ENCODE measurements at regions not wholly inside any gene's neighbourhood (a gene's known extent, or its start where the extent isn't known, plus 50 kb on each side); places are given as distances from the start of the nearest gene placed in this dataset.
"Not testable (repeated sequence)": the region's sequence is repeated elsewhere in the genome, so short reads cannot be mapped to it uniquely, and the experiment has no call there.

DNA sequence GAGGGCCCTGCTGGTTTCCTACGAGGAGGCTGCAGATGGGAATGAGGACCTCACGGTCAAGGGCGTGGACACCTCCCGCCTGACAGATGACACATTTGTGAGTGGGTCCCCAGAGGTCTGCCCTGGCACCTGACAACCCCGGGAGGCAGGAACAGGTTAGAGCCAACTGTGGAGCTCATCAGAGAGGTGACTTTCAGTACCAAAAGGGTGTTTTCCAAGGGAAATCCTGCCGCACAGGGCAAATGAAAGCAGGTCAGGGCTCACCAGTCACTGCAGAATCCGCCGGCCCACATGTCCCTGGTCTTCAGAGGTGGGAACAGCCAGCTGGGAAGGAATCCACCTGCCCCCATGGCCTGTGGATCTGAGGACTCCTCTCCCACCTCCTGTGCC is 176.9 kb downstream of the NPIPB11 start:
- H3K9me3 Mint-ChIP-seq; H3K4me3 Mint-ChIP-seq; intact Hi-C loops (cut with micrococcal nuclease); H4K20me1 ChIP-seq (ENCODE audit: insufficient read depth, low read length); DNase-seq; H3K9ac ChIP-seq (ENCODE audit: insufficient read depth, low read length, poor library complexity, severe bottlenecking); H3K9me3 ChIP-seq (replicated peaks in 1 of 2; ENCODE audit: control insufficient read depth in 1 of 2, insufficient read depth in 1 of 2, low read length in 2 of 2); H3K79me2 ChIP-seq (ENCODE audit: insufficient read depth, low read length); H3K36me3 ChIP-seq (replicated peaks in 1 of 2; ENCODE audit: control insufficient read depth in 1 of 2, insufficient read depth in 2 of 2, low read length in 2 of 2); H3K27me3 Mint-ChIP-seq (ENCODE audit: low read depth in 3 of 3); H2AFZ ChIP-seq (ENCODE audit: insufficient read depth, low read depth, low read length, poor library complexity, severe bottlenecking); H3K27ac ChIP-seq (ENCODE audit: low read depth in 1 of 2, low read length in 2 of 2); H3K27me3 ChIP-seq (ENCODE audit: control insufficient read depth in 2 of 2, insufficient read depth in 2 of 2, low read length in 2 of 2); H3K4me3 ChIP-seq (replicated peaks in 1 of 3; ENCODE audit: low read depth in 2 of 3, low read length in 3 of 3); H3K4me2 ChIP-seq (replicated peaks; ENCODE audit: extremely low read depth, low read length, poor library complexity, severe bottlenecking): not testable (repeated sequence)
- WGBS (ENCODE audit: insufficient coverage), result 100% methylated on average over 7 of the region's 8 CpGs
- peaks cover 24 to 59% of the 10 kb centered on the region in 2 donors for H3K36me3 Mint-ChIP-seq
- peaks cover 12% of the 10 kb centered on the region for H3K4me1 Mint-ChIP-seq
- H3K4me1 ChIP-seq (ENCODE audit: control insufficient read depth in 1 of 2, insufficient read depth in 2 of 2, low read length in 2 of 2), result peaks cover 5 to 11% of the 10 kb centered on the region in 2 donors
- peak overlapping the region in 2 of 7 donors; percentile 36 to 63 for H3K27ac Mint-ChIP-seq

DNA sequence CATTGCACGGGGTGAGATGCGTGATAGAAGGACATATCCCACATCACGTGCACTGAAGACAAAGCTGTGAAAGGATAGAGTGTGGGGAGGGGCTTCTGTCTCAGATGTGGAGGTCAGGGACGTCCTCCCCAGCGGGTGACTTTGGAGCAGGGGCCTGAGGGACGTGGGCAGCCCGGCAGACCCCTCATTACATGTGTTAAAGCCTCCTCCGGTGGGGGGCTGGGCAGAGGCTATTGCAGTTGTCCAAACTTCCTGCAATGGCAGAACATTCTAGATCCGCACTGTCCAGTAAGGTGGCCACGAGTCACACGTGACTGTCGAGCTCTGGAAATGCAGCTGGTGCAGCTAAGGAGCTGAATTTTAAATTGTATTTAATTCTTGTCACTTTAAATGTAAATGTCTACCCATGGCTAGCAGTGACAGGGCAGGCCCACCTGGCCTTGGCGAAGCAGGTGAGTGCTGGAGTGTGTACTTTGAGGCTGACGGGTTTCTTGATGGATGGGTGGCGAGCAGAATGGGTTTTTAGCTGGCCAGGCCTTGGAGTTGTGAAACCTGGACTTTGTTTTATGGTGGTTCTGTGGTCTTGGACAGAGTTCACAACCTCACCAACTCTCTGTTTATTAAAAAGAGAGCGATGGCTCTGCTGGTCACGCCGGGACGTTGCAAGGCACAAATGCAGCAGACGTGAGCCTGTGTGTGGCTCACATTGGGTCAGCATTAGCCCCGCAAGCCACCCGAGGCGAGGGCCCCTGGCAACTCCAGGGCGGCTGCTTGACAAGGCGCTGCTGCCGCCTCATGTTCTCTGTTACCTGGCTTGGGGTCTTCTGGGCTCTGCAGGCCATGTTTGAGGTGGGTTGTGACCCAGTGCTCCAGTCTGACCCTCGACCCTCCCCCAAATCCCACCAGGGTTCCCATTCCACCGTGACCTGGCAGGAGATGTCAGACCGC is 177.6 kb downstream of the NPIPB11 start:
- H3K9me3 ChIP-seq (replicated peaks in 1 of 2; ENCODE audit: control insufficient read depth in 1 of 2, insufficient read depth in 1 of 2, low read length in 2 of 2); H3K9me3 Mint-ChIP-seq; DNase-seq; H3K27me3 ChIP-seq (ENCODE audit: control insufficient read depth in 2 of 2, insufficient read depth in 2 of 2, low read length in 2 of 2); H3K4me2 ChIP-seq (replicated peaks; ENCODE audit: extremely low read depth, low read length, poor library complexity, severe bottlenecking); H3K9ac ChIP-seq (ENCODE audit: insufficient read depth, low read length, poor library complexity, severe bottlenecking); H3K27me3 Mint-ChIP-seq (ENCODE audit: low read depth in 3 of 3); H3K36me3 ChIP-seq (replicated peaks in 1 of 2; ENCODE audit: control insufficient read depth in 1 of 2, insufficient read depth in 2 of 2, low read length in 2 of 2); H3K4me3 ChIP-seq (replicated peaks in 1 of 3; ENCODE audit: low read depth in 2 of 3, low read length in 3 of 3); H2AFZ ChIP-seq (ENCODE audit: insufficient read depth, low read depth, low read length, poor library complexity, severe bottlenecking); H3K4me3 Mint-ChIP-seq; intact Hi-C loops (cut with micrococcal nuclease); H4K20me1 ChIP-seq (ENCODE audit: insufficient read depth, low read length); H3K27ac ChIP-seq (ENCODE audit: low read depth in 1 of 2, low read length in 2 of 2); H3K79me2 ChIP-seq (ENCODE audit: insufficient read depth, low read length): not testable (repeated sequence)
- WGBS (ENCODE audit: insufficient coverage), result 95% methylated on average over 10 of the region's 29 CpGs
- Mint-ChIP-seq H3K4me1 (peaks cover 18% of the 10 kb centered on the region), H3K27ac (peak overlapping the region in 5 of 7 donors; percentile 43 to 85 (median 51)), H3K36me3 (peaks cover 21 to 55% of the 10 kb centered on the region in 2 donors)
- H3K4me1 ChIP-seq (ENCODE audit: control insufficient read depth in 1 of 2, insufficient read depth in 2 of 2, low read length in 2 of 2), result peaks cover 11 to 18% of the 10 kb centered on the region in 2 donors
